Naive thymus-derived CD4-positive, alpha-beta T cell (primary cell): ENCODE measurements at regions not wholly inside any gene's neighbourhood (a gene's known extent, or its start where the extent isn't known, plus 50 kb on each side); places are given as distances from the start of the nearest gene placed in this dataset.

Experiments used
- ATAC-seq: fragments of 150-1000 bp; cut with Tn5 transposase; 2 replicates; pipeline ENCODE4 v1.10.0; 2021; ENCODE audit warnings: mild to moderate bottlenecking, moderate library complexity
- CTCF ChIA-PET: fragments of 350-600 bp; sonication (Branson Sonifier 250); formaldehyde crosslinking; loops from one replicate; lab custom pipeline; 2021; ENCODE audit warnings: antibody characterized with exemption; lab: Charles Lee
- POLR2A ChIA-PET: fragments of 350-600 bp; sonication (Branson Sonifier 250); formaldehyde crosslinking; loops from one replicate; lab custom pipeline; 2021; ENCODE audit warnings: antibody characterized with exemption, inconsistent platforms; lab: Charles Lee
- DNase-seq, 9 donors: peaks; one replicate each; pipeline versions ENCODE4 v3.0.0 to v3.0.0-alpha.2; 2020 to 2022; ENCODE audit warnings: mixed read lengths in 1 of 9
- H3K27ac ChIP-seq: one replicate; pipeline ENCODE4 v1.7.0; 2013; ENCODE audit warnings: mild to moderate bottlenecking, low read depth, low read length, moderate library complexity
- H3K27me3 ChIP-seq, 2 donors: one replicate each; pipeline ENCODE4 v1.7.0; 2013; ENCODE audit warnings: low read length in 2 of 2, mild to moderate bottlenecking in 2 of 2, moderate library complexity in 2 of 2; ENCODE audit not compliant: control insufficient read depth in 2 of 2, insufficient read depth in 2 of 2
- H3K36me3 ChIP-seq, 3 experiments: 1 replicate in 2 of 3; 2 replicates in 1 of 3; pipeline ENCODE4 v1.7.0; 2013; ENCODE audit warnings: low read length in 3 of 3, mild to moderate bottlenecking in 3 of 3, moderate library complexity in 1 of 3; ENCODE audit not compliant: insufficient read depth in 3 of 3, control insufficient read depth in 2 of 3
- H3K4me1 ChIP-seq, 2 donors: one replicate each; pipeline ENCODE4 v1.7.0; 2013; ENCODE audit warnings: low read length in 2 of 2, mild to moderate bottlenecking in 2 of 2, moderate library complexity in 1 of 2; ENCODE audit not compliant: control insufficient read depth in 2 of 2, insufficient read depth in 2 of 2
- H3K4me3 ChIP-seq: 2 replicates; pipeline ENCODE4 v1.7.0; 2013; ENCODE audit warnings: mild to moderate bottlenecking, low read length
- H3K9me3 ChIP-seq, 3 experiments: 1 replicate in 2 of 3; 2 replicates in 1 of 3; pipeline ENCODE4 v1.7.0; 2013; ENCODE audit warnings: low read length in 3 of 3; ENCODE audit not compliant: control insufficient read depth in 2 of 3
- H3K27ac Mint-ChIP-seq, 9 donors: one replicate each; pipeline ENCODE4 v1.8.0; 2020 to 2022; ENCODE audit warnings: mixed read lengths in 9 of 9, mild to moderate bottlenecking in 8 of 9, moderate library complexity in 5 of 9, inconsistent platforms in 2 of 9
- H3K27me3 Mint-ChIP-seq, 5 donors: one replicate each; pipeline ENCODE4 v1.8.0; 2021 to 2022; ENCODE audit warnings: mixed read lengths in 5 of 5, mild to moderate bottlenecking in 1 of 5
- H3K36me3 Mint-ChIP-seq, 5 donors: one replicate each; pipeline ENCODE4 v1.8.0; 2020 to 2022; ENCODE audit warnings: mixed read lengths in 5 of 5, mild to moderate bottlenecking in 3 of 5, inconsistent platforms in 1 of 5
- H3K4me1 Mint-ChIP-seq, 7 donors: one replicate each; pipeline ENCODE4 v1.8.0; 2020 to 2022; ENCODE audit warnings: mixed read lengths in 7 of 7, mild to moderate bottlenecking in 3 of 7, inconsistent platforms in 1 of 7
- H3K4me3 Mint-ChIP-seq, 10 donors: one replicate each; pipeline ENCODE4 v1.8.0; 2020 to 2022; ENCODE audit warnings: mild to moderate bottlenecking in 10 of 10, mixed read lengths in 10 of 10, moderate library complexity in 6 of 10, inconsistent platforms in 2 of 10
- H3K9me3 Mint-ChIP-seq, 11 donors: one replicate each; pipeline ENCODE4 v1.8.0; 2020 to 2022; ENCODE audit warnings: mixed read lengths in 11 of 11, mild to moderate bottlenecking in 4 of 11, inconsistent platforms in 1 of 11, moderate library complexity in 1 of 11
- intact Hi-C, 2 donors: fragments of 100-400 bp; cut with micrococcal nuclease; formaldehyde crosslinking; loops; one replicate each; pipeline ENCODE4 v1.15.1; 2023

DNA sequence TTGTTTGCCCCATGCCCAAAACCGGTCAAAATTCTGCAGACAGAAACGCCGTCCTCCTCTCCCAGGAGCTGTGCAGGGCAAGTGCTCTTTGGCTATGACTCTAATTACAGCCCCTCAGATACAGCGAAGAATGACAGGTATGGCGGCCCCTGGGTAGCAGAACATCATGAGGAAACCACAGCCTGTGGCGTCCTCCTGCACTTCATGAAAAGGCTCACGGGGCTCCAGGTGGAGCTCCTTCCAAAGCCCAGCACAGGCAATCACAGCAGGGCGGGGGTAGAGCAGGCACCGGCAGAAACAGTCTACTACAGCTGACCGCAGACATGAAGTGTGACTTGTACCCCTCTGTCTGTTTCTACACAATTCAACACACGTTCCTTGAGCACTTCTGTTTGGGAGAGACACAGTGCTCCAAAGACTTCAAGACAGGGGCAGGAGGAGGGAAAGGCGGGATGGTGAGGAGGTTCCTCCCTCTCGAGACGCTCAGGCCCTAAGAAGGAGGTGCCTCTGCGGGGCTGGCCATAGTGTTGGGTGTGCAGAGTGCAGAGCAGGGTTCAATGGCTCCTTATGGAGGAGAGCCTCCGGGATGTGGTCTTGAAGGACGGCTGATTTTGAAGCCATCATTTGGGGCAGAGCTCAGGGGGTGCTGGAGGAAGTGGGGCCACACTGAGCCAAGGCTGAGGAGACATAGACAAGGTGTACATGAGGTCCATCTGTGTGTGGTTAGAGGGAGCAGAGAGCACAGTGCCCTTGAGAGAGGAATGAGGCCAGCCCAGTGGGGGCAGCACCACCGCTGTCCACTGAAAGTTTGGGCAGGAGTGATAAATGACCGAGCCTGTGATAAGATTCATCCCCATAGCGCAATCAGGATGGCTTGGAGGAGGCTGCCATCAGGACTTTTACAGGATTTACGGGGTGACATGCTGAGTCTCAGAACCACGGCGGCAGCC lies 468.3 kb downstream of the EIPR1 start:
- H3K27me3 Mint-ChIP-seq, result peaks cover 0 to 11% (median 5%) of the 10 kb centered on the region in 5 donors
- intact Hi-C loops, result no loop called here
- Histone ChIP-seq H3K36me3 (no peaks in the 10 kb centered on the region), H3K4me1 (no peaks in the 10 kb centered on the region), H3K9me3 (no peaks in the 10 kb centered on the region), H3K4me3 (no peak overlapping the region), H3K27ac (no peak overlapping the region), H3K27me3 (no peaks in the 10 kb centered on the region)
- ATAC-seq (peak; percentile 16), DNase-seq (no peak)
- no peaks in the 10 kb centered on the region for H3K36me3 Mint-ChIP-seq
- no peaks in the 10 kb centered on the region for H3K9me3 Mint-ChIP-seq
- POLR2A ChIA-PET, result no interaction called here
- H3K27ac Mint-ChIP-seq, result no peak overlapping the region
- CTCF ChIA-PET, result no interaction called here
- no peak overlapping the region for H3K4me3 Mint-ChIP-seq
- H3K4me1 Mint-ChIP-seq, result no peaks in the 10 kb centered on the region

DNA sequence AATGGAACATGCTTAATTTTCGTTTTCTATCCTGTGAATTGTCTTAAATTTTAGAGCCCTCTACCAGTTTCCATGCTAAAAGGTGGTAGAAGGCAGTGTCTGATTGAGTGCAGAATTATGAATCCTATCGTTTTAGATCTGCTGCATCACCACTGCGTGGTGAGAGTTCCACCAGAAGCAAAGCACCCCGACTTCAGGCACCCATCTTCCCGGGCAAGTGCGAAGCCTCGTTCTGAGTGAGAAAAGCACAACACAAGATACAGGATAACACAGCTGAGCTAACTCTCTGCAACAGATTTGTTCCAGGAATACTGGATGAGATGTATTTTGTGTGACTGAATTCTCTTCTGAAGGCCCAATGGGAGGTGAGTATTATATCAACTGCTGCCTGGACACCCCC lies 471.5 kb downstream of the EIPR1 start:
- CTCF ChIA-PET, result no interaction called here
- intact Hi-C loops, result no loop called here
- Histone ChIP-seq H3K27me3 (no peaks in the 10 kb centered on the region), H3K9me3 (no peaks in the 10 kb centered on the region), H3K4me3 (no peak overlapping the region), H3K27ac (no peak overlapping the region), H3K4me1 (no peaks in the 10 kb centered on the region), H3K36me3 (no peaks in the 10 kb centered on the region)
- H3K27ac Mint-ChIP-seq, result no peak overlapping the region
- ATAC-seq, result no peak
- peaks cover 0 to 8% (median 0%) of the 10 kb centered on the region in 5 donors for H3K27me3 Mint-ChIP-seq
- no peak for DNase-seq
- H3K4me1 Mint-ChIP-seq, result peaks cover 6 to 18% (median 14%) of the 10 kb centered on the region in 7 donors
- no peaks in the 10 kb centered on the region for H3K9me3 Mint-ChIP-seq
- H3K4me3 Mint-ChIP-seq, result no peak overlapping the region
- POLR2A ChIA-PET, result no interaction called here
- H3K36me3 Mint-ChIP-seq, result no peaks in the 10 kb centered on the region

DNA sequence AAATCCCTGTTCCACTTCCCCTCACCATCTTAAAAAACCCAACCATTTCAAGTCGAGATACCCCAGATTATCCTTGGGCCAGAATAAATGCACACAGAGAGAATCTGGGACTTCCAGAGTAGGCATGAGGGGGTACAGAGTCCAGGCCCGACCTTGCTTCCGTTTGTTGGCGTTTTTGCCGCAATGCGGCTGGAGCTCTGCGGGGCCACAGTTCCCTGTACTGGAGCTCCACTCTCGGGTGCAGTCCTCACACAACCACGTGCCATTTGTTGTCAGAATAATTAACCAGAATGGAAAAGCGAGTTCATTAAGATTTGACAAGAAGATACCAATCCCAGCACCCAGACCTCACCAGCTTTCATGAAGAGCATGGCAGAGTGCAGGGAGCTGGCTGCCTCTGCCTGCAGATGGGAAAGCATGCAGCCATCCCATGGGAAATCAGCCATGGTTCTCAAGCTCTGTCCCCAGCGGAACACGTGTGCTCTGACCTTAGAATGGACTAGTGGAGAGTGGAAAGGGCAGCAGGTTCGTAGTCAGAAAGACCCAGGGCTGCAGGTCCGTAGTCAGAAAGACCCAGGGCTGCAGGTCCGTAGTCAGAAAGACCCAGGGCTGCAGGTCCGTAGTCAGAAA lies 472.8 kb downstream of the EIPR1 start:
- peaks cover 0 to 5% (median 0%) of the 10 kb centered on the region in 5 donors for H3K27me3 Mint-ChIP-seq
- DNase-seq (no peak), ATAC-seq (no peak)
- H3K4me1 Mint-ChIP-seq, result peaks cover 6 to 23% (median 17%) of the 10 kb centered on the region in 7 donors
- H3K9me3 ChIP-seq, result no peaks in the 10 kb centered on the region
- ChIA-PET CTCF (no interaction called here), POLR2A (no interaction called here)
- no peaks in the 10 kb centered on the region for H3K9me3 Mint-ChIP-seq
- H3K27ac Mint-ChIP-seq, result no peak overlapping the region
- no peaks in the 10 kb centered on the region for H3K4me1 ChIP-seq
- intact Hi-C loops, result no loop called here
- H3K36me3 ChIP-seq, result no peaks in the 10 kb centered on the region
- no peak overlapping the region for H3K27ac ChIP-seq
- H3K4me3 Mint-ChIP-seq, result no peak overlapping the region
- no peak overlapping the region for H3K4me3 ChIP-seq
- H3K27me3 ChIP-seq, result no peaks in the 10 kb centered on the region
- H3K36me3 Mint-ChIP-seq, result no peaks in the 10 kb centered on the region

DNA sequence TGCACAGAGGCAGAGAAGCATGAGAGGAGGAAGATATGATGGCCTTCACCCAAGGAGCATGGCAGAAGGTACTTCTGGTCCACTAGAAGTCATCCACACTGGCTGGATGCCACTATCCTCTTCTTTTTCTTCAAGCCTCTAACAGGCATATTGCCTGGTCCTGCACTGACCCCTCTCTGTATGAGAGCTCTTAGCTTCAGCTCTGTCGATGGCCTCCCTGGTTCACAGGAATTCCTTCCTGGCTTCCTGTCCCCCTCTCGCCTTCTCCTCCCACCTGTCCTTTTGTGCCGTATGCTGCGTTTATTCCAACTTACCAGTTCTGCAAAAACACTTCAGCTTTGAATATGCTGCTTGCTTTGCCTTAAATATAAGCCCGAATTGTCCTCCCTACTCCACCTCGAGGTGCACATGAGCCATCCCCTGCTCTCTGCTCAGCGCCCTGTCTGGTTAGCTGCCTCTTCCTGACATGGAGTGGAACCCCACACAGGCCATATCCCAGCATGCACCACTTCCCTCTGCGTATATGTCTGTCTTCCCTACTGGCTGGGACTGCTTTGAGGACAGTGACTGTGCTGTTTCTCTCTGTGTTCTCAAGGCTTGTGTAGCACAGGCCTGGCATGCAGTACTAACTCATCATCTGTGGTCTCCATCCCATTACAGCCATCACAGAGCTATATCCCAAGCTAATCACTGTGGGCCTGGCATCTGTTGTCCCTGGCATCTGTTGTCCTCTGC lies 474.9 kb downstream of the EIPR1 start:
- no peak for ATAC-seq
- Mint-ChIP-seq H3K9me3 (no peaks in the 10 kb centered on the region), H3K36me3 (no peaks in the 10 kb centered on the region), H3K27me3 (no peaks in the 10 kb centered on the region), H3K4me1 (peaks cover 6 to 23% (median 17%) of the 10 kb centered on the region in 7 donors), H3K27ac (no peak overlapping the region), H3K4me3 (no peak overlapping the region)
- Histone ChIP-seq H3K27ac (no peak overlapping the region), H3K27me3 (no peaks in the 10 kb centered on the region), H3K9me3 (no peaks in the 10 kb centered on the region), H3K36me3 (no peaks in the 10 kb centered on the region), H3K4me3 (no peak overlapping the region), H3K4me1 (no peaks in the 10 kb centered on the region)
- intact Hi-C loops, result no loop called here
- DNase-seq, result no peak
- POLR2A ChIA-PET, result no interaction called here
- CTCF ChIA-PET, result no interaction called here

DNA sequence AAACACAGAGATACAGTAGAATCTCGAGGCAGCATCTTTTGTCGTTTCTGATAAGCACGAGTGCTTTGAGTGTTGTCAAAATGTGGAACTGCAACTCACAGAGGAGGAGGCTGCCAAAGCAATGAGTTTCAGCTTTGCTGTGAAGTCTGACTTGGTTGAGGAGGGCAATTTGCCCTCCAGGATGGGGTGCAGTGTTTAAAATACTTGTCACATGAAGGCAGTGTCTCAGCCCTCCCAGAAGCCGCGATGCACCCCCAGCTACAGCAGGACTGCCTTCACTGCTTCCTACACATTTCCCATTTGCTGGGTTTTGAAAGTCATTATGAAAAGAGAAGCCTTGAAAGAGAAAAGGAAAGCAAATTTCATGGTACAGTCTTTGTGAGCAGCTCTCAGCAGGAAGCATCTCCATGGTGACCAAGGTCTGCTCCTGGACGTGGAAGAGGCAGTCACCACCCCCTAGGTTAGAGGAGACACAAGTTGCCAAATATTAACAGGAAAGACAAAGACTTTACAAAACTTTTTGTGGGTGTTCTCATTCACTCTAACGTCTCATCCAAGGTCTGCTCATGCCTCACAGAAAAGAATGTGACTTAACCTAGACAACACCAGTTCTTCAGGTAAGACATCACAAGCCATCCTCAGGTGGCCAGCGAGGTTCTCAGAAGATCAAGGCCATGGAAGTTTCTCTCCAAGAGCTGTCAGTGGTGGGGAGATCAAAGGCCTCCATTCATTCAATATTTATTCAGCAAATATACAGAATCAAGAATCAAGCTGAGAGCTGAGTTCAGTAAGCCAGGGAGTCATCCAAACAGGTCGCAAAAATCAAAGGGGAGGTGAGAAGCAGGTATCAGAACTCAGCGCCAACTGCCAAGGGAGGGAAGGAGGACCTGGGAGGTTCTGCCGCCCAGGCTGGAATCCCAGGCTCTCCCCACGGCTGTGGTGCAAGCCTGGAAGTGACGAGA lies 476.0 kb downstream of the EIPR1 start:
- no peaks in the 10 kb centered on the region for H3K27me3 Mint-ChIP-seq
- peak overlapping the region in 5 of 10 donors; percentile 6 to 44 (median 15) for H3K4me3 Mint-ChIP-seq
- H3K4me1 ChIP-seq, result no peaks in the 10 kb centered on the region
- no peaks in the 10 kb centered on the region for H3K36me3 Mint-ChIP-seq
- H3K4me3 ChIP-seq, result no peak overlapping the region
- no peaks in the 10 kb centered on the region for H3K9me3 Mint-ChIP-seq
- no peaks in the 10 kb centered on the region for H3K36me3 ChIP-seq
- H3K4me1 Mint-ChIP-seq, result peaks cover 6 to 23% (median 17%) of the 10 kb centered on the region in 7 donors
- ATAC-seq, result no peak
- ChIA-PET CTCF (no interaction called here), POLR2A (no interaction called here)
- no peak for DNase-seq
- H3K27me3 ChIP-seq, result no peaks in the 10 kb centered on the region
- intact Hi-C loops, result no loop called here
- H3K9me3 ChIP-seq, result no peaks in the 10 kb centered on the region
- peak overlapping the region in 6 of 9 donors; percentile 3 to 60 (median 26) for H3K27ac Mint-ChIP-seq
- no peak overlapping the region for H3K27ac ChIP-seq

DNA sequence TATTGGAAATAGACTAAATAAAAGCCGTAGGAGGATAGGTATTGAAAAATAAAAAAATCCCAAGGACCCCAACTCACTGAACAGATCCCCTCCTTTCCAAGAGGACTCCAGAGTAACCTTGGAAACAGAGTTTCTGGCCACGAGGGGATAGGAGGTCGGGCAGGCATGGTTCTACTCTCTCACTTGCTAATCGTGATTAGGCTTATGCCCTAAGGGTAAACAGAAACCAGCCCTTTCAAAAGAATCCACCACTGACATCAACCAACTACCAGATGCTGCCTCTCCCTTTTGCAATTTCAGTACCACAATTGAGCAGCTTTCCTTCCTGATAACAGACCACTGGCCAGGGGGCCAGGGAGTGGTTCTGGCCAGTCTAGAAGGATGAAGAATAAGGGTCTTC lies 477.8 kb downstream of the EIPR1 start:
- ATAC-seq (no peak), DNase-seq (no peak)
- Mint-ChIP-seq H3K36me3 (no peaks in the 10 kb centered on the region), H3K27me3 (no peaks in the 10 kb centered on the region), H3K27ac (no peak overlapping the region), H3K4me1 (peaks cover 6 to 23% (median 17%) of the 10 kb centered on the region in 7 donors), H3K4me3 (no peak overlapping the region), H3K9me3 (no peaks in the 10 kb centered on the region)
- ChIA-PET POLR2A (no interaction called here), CTCF (interaction anchor here (0.7 kb wide), 1 partner anchor 780 kb away, joined by 3 read pairs; no protein-coding TSS in a partner anchor)
- H3K9me3 ChIP-seq, result no peaks in the 10 kb centered on the region
- no peaks in the 10 kb centered on the region for H3K27me3 ChIP-seq
- no peak overlapping the region for H3K4me3 ChIP-seq
- intact Hi-C loops, result no loop called here
- no peak overlapping the region for H3K27ac ChIP-seq
- no peaks in the 10 kb centered on the region for H3K36me3 ChIP-seq
- H3K4me1 ChIP-seq, result no peaks in the 10 kb centered on the region
